ENCODE measurements at regions not wholly inside any gene's neighbourhood (a gene's known extent, or its start where the extent isn't known, plus 50 kb on each side); places are given as distances from the start of the nearest gene placed in this dataset.

DNA sequence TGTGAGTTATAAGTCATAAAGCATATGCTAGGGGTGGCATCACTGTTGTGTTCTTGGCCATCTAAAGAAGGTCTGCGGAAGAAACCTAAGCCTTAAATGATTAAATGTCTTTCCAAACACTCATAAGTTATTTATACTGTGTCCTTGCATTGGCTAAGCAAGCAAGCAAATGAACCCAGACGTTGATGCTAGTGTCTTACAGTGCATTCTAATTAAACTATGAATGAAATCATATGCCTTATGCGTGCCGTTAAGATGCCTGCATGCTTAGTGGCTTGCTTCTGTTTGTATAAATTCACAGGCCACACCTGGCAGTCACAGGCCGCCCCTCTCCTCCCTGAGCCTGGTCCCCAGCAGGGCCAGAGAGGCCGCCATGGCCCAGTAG lies 49.9 kb downstream of the RIN2 start:
- Histone ChIP-seq H3K27ac (no peak overlapping the region), H3K4me3 (no peak overlapping the region), H3K27me3 (no peaks in the 10 kb centered on the region), H3K9me3 (no peaks in the 10 kb centered on the region), H3K4me1 (peaks cover 23% of the 10 kb centered on the region), H3K36me3 (no peaks in the 10 kb centered on the region)
- DNase-seq (ENCODE audit: low spot score in 2 of 2) = no peak
- 45% methylated on average over 5 of the region's 6 CpGs for WGBS
- TF ChIP-seq POLR2A (IDR thresholded peaks at IDR 0.05) (no peak), EP300 (IDR thresholded peaks at IDR 0.05) (no peak), CTCF (IDR thresholded peaks at IDR 0.05) (no peak)

- no peak overlapping the region for H3K27ac ChIP-seq
- peaks cover 27% of the 10 kb centered on the region for H3K4me1 ChIP-seq
- H3K4me3 ChIP-seq = no peak overlapping the region
- no peak for TF ChIP-seq POLR2A (IDR thresholded peaks at IDR 0.05)
- no peak for TF ChIP-seq EP300 (IDR thresholded peaks at IDR 0.05)
- TF ChIP-seq CTCF (IDR thresholded peaks at IDR 0.05) = no peak
- TF ChIP-seq POLR2AphosphoS5 (IDR thresholded peaks at IDR 0.05) = no peak
- no peaks in the 10 kb centered on the region for H3K27me3 ChIP-seq
- no peaks in the 10 kb centered on the region for H3K9me3 ChIP-seq
- no peak for DNase-seq (ENCODE audit: low spot score in 2 of 2)
- no peaks in the 10 kb centered on the region for H3K36me3 ChIP-seq
- WGBS = 95% methylated on average over 7 of the region's 8 CpGs
Observed at GRCh38 chr20:19808498-19808897, 50.4 kb downstream of the RIN2 start.

DNA sequence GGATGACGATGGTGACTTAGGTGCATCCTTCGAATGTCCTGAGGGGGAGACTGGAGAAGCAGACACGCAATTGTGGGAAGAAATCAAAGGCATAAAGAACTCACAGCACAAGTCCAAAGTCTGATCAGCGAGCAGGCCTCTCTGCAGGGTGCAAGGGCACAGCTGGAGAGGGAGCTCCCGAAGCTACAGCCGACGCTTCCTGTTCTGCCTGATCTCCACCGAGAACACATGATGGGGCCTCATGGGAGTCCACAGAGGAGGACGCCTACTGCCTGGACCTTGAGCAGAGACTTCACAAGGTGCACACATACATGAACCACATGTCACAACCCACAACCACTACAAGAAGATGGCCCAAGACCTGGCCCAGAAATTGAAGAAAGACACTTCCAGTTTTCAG lies 51.4 kb downstream of the RIN2 start:
- H3K27me3 ChIP-seq = no peaks in the 10 kb centered on the region
- no peaks in the 10 kb centered on the region for H3K9me3 ChIP-seq
- no peak for DNase-seq (ENCODE audit: low spot score in 2 of 2)
- no peak overlapping the region for H3K4me3 ChIP-seq
- no peak for TF ChIP-seq POLR2AphosphoS5 (IDR thresholded peaks at IDR 0.05)
- TF ChIP-seq EP300 (IDR thresholded peaks at IDR 0.05) = no peak
- TF ChIP-seq CTCF (IDR thresholded peaks at IDR 0.05) = no peak
- no peak for TF ChIP-seq POLR2A (IDR thresholded peaks at IDR 0.05)
- WGBS = 86% methylated on average over 9 of the region's 9 CpGs
- peaks cover 29% of the 10 kb centered on the region for H3K4me1 ChIP-seq
- no peaks in the 10 kb centered on the region for H3K36me3 ChIP-seq
- H3K27ac ChIP-seq = no peak overlapping the region

- H3K27me3 ChIP-seq = no peaks in the 10 kb centered on the region
- no peak overlapping the region for H3K4me3 ChIP-seq
- no peak for TF ChIP-seq EP300 (IDR thresholded peaks at IDR 0.05)
- no peak for TF ChIP-seq POLR2A (IDR thresholded peaks at IDR 0.05)
- TF ChIP-seq POLR2AphosphoS5 (IDR thresholded peaks at IDR 0.05) = no peak
- TF ChIP-seq CTCF (IDR thresholded peaks at IDR 0.05) = no peak
- H3K27ac ChIP-seq = no peak overlapping the region
- H3K4me1 ChIP-seq = peaks cover 35% of the 10 kb centered on the region
- no peak for DNase-seq (ENCODE audit: low spot score in 2 of 2)
- WGBS = 90% methylated on average over 8 of the region's 8 CpGs
- H3K36me3 ChIP-seq = no peaks in the 10 kb centered on the region
- H3K9me3 ChIP-seq = no peaks in the 10 kb centered on the region
Observed at GRCh38 chr20:19811231-19811630, 53.2 kb downstream of the RIN2 start.

GRCh38 chr20:19812056-19812455 lies 54.0 kb downstream of the RIN2 start:
- DNase-seq (ENCODE audit: low spot score in 2 of 2) = no peak
- WGBS = 93% methylated on average over 1 of the region's 1 CpG
- Histone ChIP-seq H3K27ac (no peak overlapping the region), H3K27me3 (no peaks in the 10 kb centered on the region), H3K9me3 (no peaks in the 10 kb centered on the region), H3K4me3 (no peak overlapping the region), H3K4me1 (peaks cover 30% of the 10 kb centered on the region), H3K36me3 (no peaks in the 10 kb centered on the region)
- TF ChIP-seq CTCF (IDR thresholded peaks at IDR 0.05) = no peak
- TF ChIP-seq POLR2AphosphoS5 (IDR thresholded peaks at IDR 0.05) = no peak
- no peak for TF ChIP-seq POLR2A (IDR thresholded peaks at IDR 0.05)
- no peak for TF ChIP-seq EP300 (IDR thresholded peaks at IDR 0.05)
